Pancreas (tissue), 10 donors: ENCODE measurements at regions not wholly inside any gene's neighbourhood (a gene's known extent, or its start where the extent isn't known, plus 50 kb on each side); places are given as distances from the start of the nearest gene placed in this dataset.

Experiments used
- ATAC-seq, 4 donors: fragments of 200-7000 bp; cut with Tn5 transposase; one replicate each; pipeline versions ENCODE4 v1.8.0 to v1.9.1; 2020; ENCODE audit warnings: mild to moderate bottlenecking in 4 of 4, moderate library complexity in 4 of 4
- DNase-seq, 6 donors: peaks; one replicate each; pipeline ENCODE4 v3.0.0-alpha.2; 2020
- FAIRE-seq: peaks from 2 replicates; lab custom pipeline; 2012; peaks lifted over from hg19 to GRCh38; lab: Jason Lieb, UNC
- H3K27ac ChIP-seq, 4 donors: fragments of 200-600 bp; sonication (generic); 1 replicate in 3 of 4; 2 replicates in 1 of 4; pipeline versions ENCODE4 v1.5.0 to v1.8.0; 2020
- H3K27me3 ChIP-seq, 4 donors: fragments of 200-600 bp; one replicate each; pipeline ENCODE4 v1.8.0; 2021
- H3K36me3 ChIP-seq, 3 donors: fragments of 200-600 bp; sonication (generic) in 1 of 3; one replicate each; pipeline versions ENCODE4 v1.5.0 to v1.8.0; 2020 to 2021
- H3K4me1 ChIP-seq, 3 donors: fragments of 200-600 bp; one replicate each; pipeline ENCODE4 v1.8.0; 2021
- H3K4me3 ChIP-seq, 4 donors: fragments of 200-600 bp; sonication (generic) in 2 of 4; one replicate each; pipeline versions ENCODE4 v1.5.0 to v1.8.0; 2020 to 2021
- H3K9me3 ChIP-seq, 4 donors: fragments of 200-600 bp; one replicate each; pipeline ENCODE4 v1.8.0; 2021
- CTCF ChIP-seq, 4 donors: fragments of 200-600 bp; sonication (generic) in 3 of 4; IDR thresholded peaks; one replicate each; pipeline versions ENCODE4 v1.5.0 to v1.8.0; 2021; ENCODE audit warnings: antibody characterized with exemption in 4 of 4
- WGBS, 2 donors: extraction: QIAGEN DNeasy Blood & Tissue Kit; methylation state at CpG; one replicate each; pipeline ENCODE4 v1.1.7; 2013; 5-methylcytosine and 5-hydroxymethylcytosine counted together
- intact Hi-C, 3 donors: fragments of 100-400 bp; cut with DNase I; formaldehyde crosslinking; loops; one replicate each; pipeline versions ENCODE4 v1.11.1 to v1.14.2; 2022
- donor health status: healthy with polysubstance abuse.
- donor health status: DM: no; HTN: no; CAD: no; lungs with moderate emphysema.
- donor health status: DM: no; HTN: no; CAD: no.
- donor health status: control.
- donor health status: control.
- donor health status: Bipolar disorder and iron deficiency.
- donor health status: DM: yes; HTN: yes; CAD: no.
- donor health status: DM: no; HTN: no; CAD: no.
- donor health status: DM: no; HTN: no; CAD: no.
- donor health status: DM: yes; HTN: yes; CAD: no.

- WGBS, 2 donors, result 57 to 59% methylated on average over 7 of the region's 7 CpGs
- DNase-seq (no peak), FAIRE-seq (no peak), ATAC-seq (no peak)
- no peak for TF ChIP-seq CTCF (IDR thresholded peaks at IDR 0.05)
- Histone ChIP-seq H3K27me3 (no peaks in the 10 kb centered on the region), H3K36me3 (no peaks in the 10 kb centered on the region), H3K4me1 (peaks cover 0 to 6% (median 0%) of the 10 kb centered on the region in 3 donors), H3K9me3 (no peaks in the 10 kb centered on the region), H3K27ac (no peak overlapping the region), H3K4me3 (no peak overlapping the region)
- intact Hi-C loops, result no loop called here
Observed at GRCh38 chr12:75848431-75848925, 183.1 kb downstream of the PHLDA1 start.

- no peak for ATAC-seq
- no peak for TF ChIP-seq CTCF (IDR thresholded peaks at IDR 0.05)
- FAIRE-seq, result no peak
Observed at GRCh38 chr12:75846102-75846501, 185.5 kb downstream of the PHLDA1 start.

GRCh38 chr12:75844985-75845384 is 186.6 kb downstream of the PHLDA1 start:
- TF ChIP-seq CTCF (IDR thresholded peaks at IDR 0.05), result no peak
- H3K36me3 ChIP-seq, result no peaks in the 10 kb centered on the region
- no peaks in the 10 kb centered on the region for H3K9me3 ChIP-seq
- H3K27me3 ChIP-seq, result no peaks in the 10 kb centered on the region
- no peak overlapping the region for H3K27ac ChIP-seq
- WGBS, 2 donors, result 45 to 48% methylated on average over 6 of the region's 6 CpGs
- intact Hi-C loops, result no loop called here
- DNase-seq (no peak), ATAC-seq (peak in 1 of 4 donors; percentile 17), FAIRE-seq (no peak)
- H3K4me1 ChIP-seq, result peaks cover 0 to 6% (median 0%) of the 10 kb centered on the region in 3 donors
- H3K4me3 ChIP-seq, result no peak overlapping the region

More at GRCh38 chr12:75846102-75846501, 185.5 kb downstream of the PHLDA1 start:
- no peak for DNase-seq
- 97 to 99% methylated on average over 1 of the region's 1 CpG for WGBS, 2 donors
- Histone ChIP-seq H3K27ac (no peak overlapping the region), H3K9me3 (no peaks in the 10 kb centered on the region), H3K4me3 (no peak overlapping the region), H3K36me3 (no peaks in the 10 kb centered on the region), H3K27me3 (no peaks in the 10 kb centered on the region), H3K4me1 (peaks cover 0 to 6% (median 0%) of the 10 kb centered on the region in 3 donors)
- intact Hi-C loops, result no loop called here

- H3K9me3 ChIP-seq, result no peaks in the 10 kb centered on the region
- no peaks in the 10 kb centered on the region for H3K36me3 ChIP-seq
- intact Hi-C loops, result no loop called here
- no peak overlapping the region for H3K27ac ChIP-seq
- H3K27me3 ChIP-seq, result no peaks in the 10 kb centered on the region
- no peak for TF ChIP-seq CTCF (IDR thresholded peaks at IDR 0.05)
- peaks cover 0 to 6% (median 0%) of the 10 kb centered on the region in 3 donors for H3K4me1 ChIP-seq
- H3K4me3 ChIP-seq, result no peak overlapping the region
- 73 to 76% methylated on average over 10 of the region's 10 CpGs for WGBS, 2 donors
- DNase-seq, result no peak
- ATAC-seq, result no peak
- FAIRE-seq, result no peak
Observed at GRCh38 chr12:75844049-75844770, 187.4 kb downstream of the PHLDA1 start.

GRCh38 chr12:75842090-75842489 is 189.5 kb downstream of the PHLDA1 start:
- no peaks in the 10 kb centered on the region for H3K4me1 ChIP-seq
- H3K36me3 ChIP-seq, result no peaks in the 10 kb centered on the region
- H3K4me3 ChIP-seq, result no peak overlapping the region
- ATAC-seq (peak in 3 of 4 donors; percentile 38 to 60 (median 50)), DNase-seq (no peak), FAIRE-seq (no peak)
- intact Hi-C loops, result no loop called here
- TF ChIP-seq CTCF (IDR thresholded peaks at IDR 0.05), result no peak
- no peaks in the 10 kb centered on the region for H3K9me3 ChIP-seq
- H3K27me3 ChIP-seq, result no peaks in the 10 kb centered on the region
- no peak overlapping the region for H3K27ac ChIP-seq
- 4 to 10% methylated on average over 1 of the region's 1 CpG for WGBS, 2 donors
